H1 (cell line): ENCODE measurements at regions not wholly inside any gene's neighbourhood (a gene's known extent, or its start where the extent isn't known, plus 50 kb on each side); places are given as distances from the start of the nearest gene placed in this dataset.

Experiments
- CTCF ChIA-PET: fragments of 300-600 bp; sonication (Branson Sonifier 250); formaldehyde crosslinking; loops from one replicate; lab custom pipeline; 2021; ENCODE audit not compliant: partially characterized antibody; lab: Charles Lee
- POLR2A ChIA-PET: fragments of 300-600 bp; sonication (Branson Sonifier 250); formaldehyde crosslinking; loops from one replicate; lab custom pipeline; 2021; ENCODE audit warnings: inconsistent platforms; ENCODE audit not compliant: partially characterized antibody; lab: Charles Lee
- DNase-seq, 2 experiments: peaks; one replicate each; pipeline versions ENCODE4 v3.0.0 to v3.0.0-alpha.2; 2010 to 2022; ENCODE audit warnings: low spot score in 2 of 2, low read depth in 1 of 2, mixed read lengths in 1 of 2
- FAIRE-seq: peaks from 2 replicates; lab custom pipeline; 2011; peaks lifted over from hg19 to GRCh38; lab: Jason Lieb, UNC
- H2AFZ ChIP-seq: 2 replicates; pipeline ENCODE4 v1.8.1; 2012; ENCODE audit warnings: low read length, inconsistent platforms
- H2AK5ac ChIP-seq: 2 replicates; pipeline ENCODE4 v1.6.1; 2013; ENCODE audit warnings: low read depth, low read length
- H2BK120ac ChIP-seq: replicated peaks from 2 replicates; pipeline ENCODE3; 2013; ENCODE audit warnings: low read depth, low read length, inconsistent platforms
- H2BK12ac ChIP-seq: 2 replicates; pipeline ENCODE4 v1.6.1; 2013; ENCODE audit warnings: low read depth, low read length
- H2BK15ac ChIP-seq: 2 replicates; pipeline ENCODE4 v1.6.1; 2013; ENCODE audit warnings: low read length
- H2BK20ac ChIP-seq: 2 replicates; pipeline ENCODE4 v1.6.1; 2013; ENCODE audit warnings: low read length
- H2BK5ac ChIP-seq: 2 replicates; pipeline ENCODE4 v1.6.1; 2013; ENCODE audit warnings: low read depth, low read length
- H3K14ac ChIP-seq: 2 replicates; pipeline ENCODE4 v1.6.1; 2013; ENCODE audit warnings: inconsistent platforms; ENCODE audit not compliant: insufficient read length
- H3K18ac ChIP-seq: 2 replicates; pipeline ENCODE4 v1.6.1; 2013; ENCODE audit warnings: low read length; ENCODE audit errors: extremely low read depth
- H3K23ac ChIP-seq: 2 replicates; pipeline ENCODE4 v1.6.1; 2013; ENCODE audit warnings: inconsistent platforms; ENCODE audit not compliant: insufficient read length
- H3K23me2 ChIP-seq: 2 replicates; pipeline ENCODE4 v1.6.1; 2013; ENCODE audit warnings: low read depth, low read length
- H3K27ac ChIP-seq: 2 replicates; pipeline ENCODE4 v1.6.1; 2011; ENCODE audit warnings: low read depth, low read length, inconsistent platforms
- H3K27me3 ChIP-seq, 4 experiments: replicated peaks in 1 of 4; 1 replicate in 1 of 4; 2 replicates in 3 of 4; pipeline versions ENCODE4 v1.6.1 to v1.8.1; 2011 to 2013; ENCODE audit warnings: low read length in 3 of 4, mild to moderate bottlenecking in 3 of 4, inconsistent platforms in 2 of 4, mixed read lengths in 2 of 4, moderate library complexity in 1 of 4; ENCODE audit not compliant: control insufficient read depth in 3 of 4, insufficient read depth in 3 of 4; ENCODE audit errors: extremely low read depth in 1 of 4
- H3K36me3 ChIP-seq, 4 experiments: 2 replicates each; pipeline versions ENCODE4 v1.6.1 to v1.8.1; 2011 to 2013; ENCODE audit warnings: mild to moderate bottlenecking in 4 of 4, low read length in 3 of 4, moderate library complexity in 2 of 4, control low read depth in 1 of 4, inconsistent platforms in 1 of 4; ENCODE audit not compliant: insufficient read depth in 4 of 4, control insufficient read depth in 2 of 4
- H3K4ac ChIP-seq: replicated peaks from 2 replicates; pipeline ENCODE3; 2013; ENCODE audit warnings: low read length, low read depth, mixed read lengths, inconsistent platforms; ENCODE audit not compliant: insufficient read length
- H3K4me1 ChIP-seq, 4 experiments: replicated peaks in 1 of 4; 1 replicate in 1 of 4; 2 replicates in 3 of 4; pipeline versions ENCODE4 v1.6.1 to v1.8.1; 2011 to 2013; ENCODE audit warnings: low read length in 3 of 4, inconsistent platforms in 2 of 4, mixed read lengths in 1 of 4; ENCODE audit not compliant: insufficient read depth in 4 of 4, control insufficient read depth in 3 of 4
- H3K4me2 ChIP-seq, 2 experiments: 2 replicates each; pipeline versions ENCODE4 v1.6.1 to v1.8.1; 2011 to 2013; ENCODE audit warnings: low read depth in 2 of 2, low read length in 2 of 2, control low read depth in 1 of 2, inconsistent platforms in 1 of 2, mild to moderate bottlenecking in 1 of 2; ENCODE audit not compliant: insufficient read depth in 1 of 2
- H3K4me3 ChIP-seq, 4 experiments: fragments of 200-600, 300-600 bp in 1 of 4; sonication (generic), shearing (Covaris generic), sonication (Bioruptor Twin) in 1 of 4; 2 replicates each; pipeline versions ENCODE4 v1.5.1 to v1.8.1; 2011 to 2016; ENCODE audit warnings: low read length in 4 of 4, low read depth in 3 of 4, control low read depth in 2 of 4, inconsistent platforms in 2 of 4, mild to moderate bottlenecking in 2 of 4, mixed read lengths in 1 of 4, moderate library complexity in 1 of 4; ENCODE audit not compliant: insufficient read depth in 2 of 4; ENCODE audit errors: extremely low read depth in 1 of 4
- H3K56ac ChIP-seq: replicated peaks from 2 replicates; pipeline ENCODE3; 2013; ENCODE audit warnings: low read depth, mild to moderate bottlenecking, mixed read lengths, low read length, inconsistent platforms; ENCODE audit not compliant: insufficient read length
- H3K79me1 ChIP-seq: 2 replicates; pipeline ENCODE4 v1.6.1; 2013; ENCODE audit warnings: low read depth, low read length, control low read depth
- H3K79me2 ChIP-seq, 2 experiments: 2 replicates each; pipeline versions ENCODE4 v1.6.1 to v1.8.1; 2012 to 2013; ENCODE audit warnings: low read length in 2 of 2, mild to moderate bottlenecking in 2 of 2, inconsistent platforms in 1 of 2; ENCODE audit not compliant: insufficient read depth in 2 of 2, control insufficient read depth in 1 of 2
- H3K9ac ChIP-seq, 4 experiments: replicated peaks in 1 of 4; 1 replicate in 1 of 4; 2 replicates in 3 of 4; pipeline versions ENCODE4 v1.6.1 to v1.8.1; 2011 to 2013; ENCODE audit warnings: low read depth in 3 of 4, low read length in 3 of 4, control low read depth in 2 of 4, mild to moderate bottlenecking in 2 of 4, moderate library complexity in 2 of 4, inconsistent platforms in 1 of 4; ENCODE audit errors: extremely low read depth in 1 of 4
- H3K9me3 ChIP-seq, 2 experiments: 2 replicates each; pipeline versions ENCODE4 v1.6.1 to v1.8.1; 2012 to 2013; ENCODE audit warnings: mild to moderate bottlenecking in 2 of 2, moderate library complexity in 2 of 2, control low read depth in 1 of 2, inconsistent platforms in 1 of 2, low read depth in 1 of 2, low read length in 1 of 2, mixed read lengths in 1 of 2; ENCODE audit not compliant: insufficient read depth in 2 of 2
- H4K20me1 ChIP-seq, 2 experiments: replicated peaks in 1 of 2; 2 replicates each; pipeline versions ENCODE3 to v1.8.1; 2011 to 2013; ENCODE audit warnings: inconsistent platforms in 2 of 2, low read length in 2 of 2, mild to moderate bottlenecking in 1 of 2; ENCODE audit not compliant: insufficient read depth in 2 of 2, control insufficient read depth in 1 of 2
- H4K5ac ChIP-seq: 2 replicates; pipeline ENCODE4 v1.6.1; 2013; ENCODE audit warnings: low read length, low read depth, mixed read lengths, inconsistent platforms; ENCODE audit not compliant: insufficient read length
- H4K8ac ChIP-seq: 2 replicates; pipeline ENCODE4 v1.8.0; 2013; ENCODE audit warnings: mild to moderate bottlenecking, moderate library complexity, low read length, inconsistent platforms; ENCODE audit not compliant: insufficient read depth; ENCODE audit errors: extremely low read depth
- H4K91ac ChIP-seq: replicated peaks from 2 replicates; pipeline ENCODE3; 2013; ENCODE audit warnings: low read length, mixed read lengths, inconsistent platforms; ENCODE audit not compliant: insufficient read length
- ASH2L ChIP-seq: fragments of 200-600, 300-600 bp; sonication (generic); IDR thresholded peaks from one replicate; pipeline ENCODE4 v1.7.1; 2017; ENCODE audit warnings: low read length
- BACH1 ChIP-seq: IDR thresholded peaks from 2 replicates; pipeline ENCODE4 v1.6.1; 2012; ENCODE audit warnings: low read length, improper control_type of control experiment
- BRCA1 ChIP-seq: IDR thresholded peaks from 2 replicates; pipeline ENCODE4 v1.6.1; 2012; ENCODE audit warnings: low read depth, low read length, improper control_type of control experiment
- EZH2 ChIP-seq: fragments of 200-600 bp; sonication (generic); IDR thresholded peaks from 2 replicates; pipeline ENCODE4 v1.7.1; 2012; ENCODE audit warnings: low read depth, mild to moderate bottlenecking, moderate library complexity, low read length, inconsistent platforms; ENCODE audit not compliant: severe bottlenecking
- KDM5A ChIP-seq: fragments of 200-600 bp; IDR thresholded peaks from 2 replicates; pipeline ENCODE4 v1.7.1; 2012; ENCODE audit warnings: mild to moderate bottlenecking, low read length, inconsistent platforms, mixed read lengths
- MAFK ChIP-seq: IDR thresholded peaks from 2 replicates; pipeline ENCODE4 v1.6.1; 2012; ENCODE audit warnings: low read depth, mild to moderate bottlenecking, improper control_type of control experiment, low read length
- NANOG ChIP-seq: IDR thresholded peaks from 2 replicates; pipeline ENCODE4 v1.6.1; 2011; ENCODE audit warnings: low read length, low read depth, mild to moderate bottlenecking, inconsistent platforms; ENCODE audit not compliant: insufficient read depth, poor library complexity, severe bottlenecking
- POLR2AphosphoS5 ChIP-seq: IDR thresholded peaks from 2 replicates; pipeline ENCODE4 v1.6.1; 2011; ENCODE audit warnings: low read depth, low read length
- POU5F1 ChIP-seq: IDR thresholded peaks from 2 replicates; pipeline ENCODE4 v1.6.1; 2011; ENCODE audit warnings: low read depth, mild to moderate bottlenecking, low read length, moderate library complexity
- RXRA ChIP-seq: IDR thresholded peaks from 2 replicates; pipeline ENCODE4 v1.6.1; 2011; ENCODE audit warnings: low read depth, mild to moderate bottlenecking, low read length, moderate library complexity; ENCODE audit not compliant: insufficient read depth
- ZNF274 ChIP-seq: IDR thresholded peaks from 2 replicates; pipeline ENCODE4 v1.7.0; 2012; ENCODE audit warnings: low read length, borderline replicate concordance; ENCODE audit errors: extremely low read depth
- WGBS, 2 experiments: shearing (Covaris generic) in 1 of 2; methylation state at CpG; one replicate each; pipeline versions ENCODE4 v1.1.6 to v1.1.7; 2013 to 2015; ENCODE audit warnings: low lambda C conversion rate in 2 of 2, mixed read lengths in 2 of 2, inconsistent platforms in 1 of 2, low coverage in 1 of 2, missing lambda C conversion rate in 1 of 2; ENCODE audit not compliant: insufficient replicate concordance in 2 of 2, insufficient coverage in 1 of 2, insufficient read length in 1 of 2; ENCODE audit errors: extremely low coverage in 1 of 2, missing lambda C conversion rate in 1 of 2; 5-methylcytosine and 5-hydroxymethylcytosine counted together

DNA sequence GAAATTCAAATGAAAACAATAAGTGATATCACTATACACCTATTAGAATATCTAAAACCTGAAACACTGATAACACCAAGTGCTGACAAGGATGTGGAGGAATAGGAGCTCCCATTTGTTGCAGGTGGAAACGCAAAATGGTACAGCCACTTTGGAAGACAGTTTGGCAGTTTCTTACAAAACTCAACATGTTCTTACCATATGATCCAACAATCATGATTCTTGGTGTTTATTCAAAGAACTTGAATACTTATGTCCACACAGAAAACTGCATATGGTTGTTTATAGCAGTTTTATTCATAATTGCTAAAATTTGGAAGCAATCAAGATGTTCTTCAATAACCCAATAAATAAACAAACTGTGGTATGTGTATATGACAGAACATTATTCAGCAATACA is 107.9 kb downstream of the FHDC1 start:
- no peak overlapping the region for H4K8ac ChIP-seq
- no peak overlapping the region for H3K23ac ChIP-seq
- H3K9me3 ChIP-seq, result peaks cover 7 to 8% of the 10 kb centered on the region in 2 experiments; a peak in 2 of 4 replicates
- no peak overlapping the region for H2BK20ac ChIP-seq
- H2BK5ac ChIP-seq, result no peak overlapping the region
- FAIRE-seq (no peak), DNase-seq (no peak)
- no peak overlapping the region for H2BK12ac ChIP-seq
- H2BK15ac ChIP-seq, result no peak overlapping the region
- H3K79me1 ChIP-seq, result no peaks in the 10 kb centered on the region
- no peak overlapping the region for H3K14ac ChIP-seq
- no peak overlapping the region for H2BK120ac ChIP-seq
- H3K4me2 ChIP-seq, result no peak overlapping the region
- no peak overlapping the region for H3K4ac ChIP-seq
- no peaks in the 10 kb centered on the region for H3K27me3 ChIP-seq
- H3K4me1 ChIP-seq, result peaks cover 0 to 2% (median under 1%) of the 10 kb centered on the region in 4 experiments; a peak in 4 of 7 replicates
- no peaks in the 10 kb centered on the region for H3K79me2 ChIP-seq
- no peak overlapping the region for H2AK5ac ChIP-seq
- H3K18ac ChIP-seq, result no peak overlapping the region
- TF ChIP-seq POU5F1 (no peak), NANOG (no peak), ASH2L (no peak), POLR2AphosphoS5 (no peak), KDM5A (no peak), BRCA1 (no peak), ZNF274 (no peak), BACH1 (no peak), RXRA (no peak), EZH2 (no peak), MAFK (no peak)
- no peak overlapping the region for H4K91ac ChIP-seq
- WGBS, 2 experiments, result 95% methylated on average over 1 of the region's 1 CpG; no CpG with 5 or more reads in 1 of the 2 experiments
- H3K9ac ChIP-seq, result no peak overlapping the region
- no peak overlapping the region for H2AFZ ChIP-seq
- H3K4me3 ChIP-seq, result no peak overlapping the region
- ChIA-PET CTCF (no interaction called here), POLR2A (no interaction called here)
- H4K5ac ChIP-seq, result no peak overlapping the region
- H3K27ac ChIP-seq, result no peak overlapping the region
- H4K20me1 ChIP-seq, result no peaks in the 10 kb centered on the region
- H3K23me2 ChIP-seq, result no peaks in the 10 kb centered on the region
- no peak overlapping the region for H3K56ac ChIP-seq
- H3K36me3 ChIP-seq, result no peaks in the 10 kb centered on the region
